ENCODE measurements at regions not wholly inside any gene's neighbourhood (a gene's known extent, or its start where the extent isn't known, plus 50 kb on each side); places are given as distances from the start of the nearest gene placed in this dataset.

GRCh38 chr3:117681619-117682018 lies 972.0 kb downstream of the TUSC7 start:
- TF ChIP-seq, protein P1, sequence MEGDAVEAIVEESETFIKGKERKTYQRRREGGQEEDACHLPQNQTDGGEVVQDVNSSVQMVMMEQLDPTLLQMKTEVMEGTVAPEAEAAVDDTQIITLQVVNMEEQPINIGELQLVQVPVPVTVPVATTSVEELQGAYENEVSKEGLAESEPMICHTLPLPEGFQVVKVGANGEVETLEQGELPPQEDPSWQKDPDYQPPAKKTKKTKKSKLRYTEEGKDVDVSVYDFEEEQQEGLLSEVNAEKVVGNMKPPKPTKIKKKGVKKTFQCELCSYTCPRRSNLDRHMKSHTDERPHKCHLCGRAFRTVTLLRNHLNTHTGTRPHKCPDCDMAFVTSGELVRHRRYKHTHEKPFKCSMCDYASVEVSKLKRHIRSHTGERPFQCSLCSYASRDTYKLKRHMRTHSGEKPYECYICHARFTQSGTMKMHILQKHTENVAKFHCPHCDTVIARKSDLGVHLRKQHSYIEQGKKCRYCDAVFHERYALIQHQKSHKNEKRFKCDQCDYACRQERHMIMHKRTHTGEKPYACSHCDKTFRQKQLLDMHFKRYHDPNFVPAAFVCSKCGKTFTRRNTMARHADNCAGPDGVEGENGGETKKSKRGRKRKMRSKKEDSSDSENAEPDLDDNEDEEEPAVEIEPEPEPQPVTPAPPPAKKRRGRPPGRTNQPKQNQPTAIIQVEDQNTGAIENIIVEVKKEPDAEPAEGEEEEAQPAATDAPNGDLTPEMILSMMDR (IDR thresholded peaks at IDR 0.05) = no peak
- TF ChIP-seq POLR2A (IDR thresholded peaks at IDR 0.05) = no peak

Data from Peyer's patch (tissue), 4 donors.